A549 (cell line): ENCODE measurements at regions not wholly inside any gene's neighbourhood (a gene's known extent, or its start where the extent isn't known, plus 50 kb on each side); places are given as distances from the start of the nearest gene placed in this dataset.

Source experiments
- ATAC-seq, 2 experiments: fragments of 200-7000 bp in 1 of 2; fragments of >200 bp in 1 of 2; cut with Nextera tagmentation in 1 of 2; cut with Tn5 transposase in 1 of 2; 3 replicates each; pipeline versions ENCODE4 v1.8.0 to v1.9.1; 2018 to 2020; ENCODE audit warnings: mild to moderate bottlenecking in 1 of 2, moderate library complexity in 1 of 2
- CTCF ChIA-PET: fragments of 300-600 bp; sonication (Branson Sonifier 250); formaldehyde crosslinking; extraction: SDS; loops from one replicate; lab custom pipeline; 2021; ENCODE audit warnings: antibody characterized with exemption, inconsistent platforms; lab: Yijun Ruan, JAX
- POLR2A ChIA-PET: fragments of 350-600 bp; formaldehyde crosslinking; extraction: SDS; loops from one replicate; lab custom pipeline; 2021; ENCODE audit warnings: antibody characterized with exemption, inconsistent platforms; lab: Yijun Ruan, JAX
- DNase-seq, 2 experiments: peaks; one replicate each; pipeline versions ENCODE4 v3.0.0 to v3.0.0-alpha.2; 2011 to 2016; ENCODE audit warnings: low read depth in 1 of 2, low spot score in 1 of 2
- FAIRE-seq: peaks from 2 replicates; lab custom pipeline; 2011; peaks lifted over from hg19 to GRCh38; lab: Jason Lieb, UNC
- H3K27ac ChIP-seq, 2 experiments: fragments of >200 bp; sonication (Bioruptor Twin); formaldehyde crosslinking; 3 replicates each; pipeline ENCODE4 v1.5.1; 2016 to 2017
- H3K4me1 ChIP-seq: fragments of >200 bp; sonication (Bioruptor Twin); formaldehyde crosslinking; 3 replicates; pipeline ENCODE4 v1.6.1; 2016
- H3K4me2 ChIP-seq: fragments of >200 bp; sonication (Bioruptor Twin); formaldehyde crosslinking; 3 replicates; pipeline ENCODE4 v1.6.1; 2016
- H3K4me3 ChIP-seq: fragments of >200 bp; sonication (Bioruptor Twin); formaldehyde crosslinking; 3 replicates; pipeline ENCODE4 v1.5.1; 2016
- H3K9me3 ChIP-seq: fragments of >200 bp; sonication (Bioruptor Twin); formaldehyde crosslinking; 3 replicates; pipeline ENCODE4 v1.6.1; 2016
- BHLHE40 ChIP-seq: IDR thresholded peaks from 2 replicates; pipeline ENCODE4 v1.6.1; 2012; ENCODE audit warnings: low read depth, low read length, inconsistent platforms
- CBX8 ChIP-seq: fragments of 200-600 bp; sonication (generic); IDR thresholded peaks from 2 replicates; pipeline ENCODE4 v1.6.1; 2016
- CEBPB ChIP-seq, 2 experiments: fragments of >200 bp in 1 of 2; sonication (Bioruptor Twin) in 1 of 2; formaldehyde crosslinking in 1 of 2; IDR thresholded peaks; 2 replicates each; pipeline ENCODE4 v1.6.1; 2012 to 2016
- CHD4 ChIP-seq: fragments of 200-600 bp; sonication (generic); IDR thresholded peaks from 2 replicates; pipeline ENCODE4 v1.6.1; 2016; ENCODE audit warnings: antibody characterized with exemption, mild to moderate bottlenecking, borderline replicate concordance
- EHF ChIP-seq: fragments of 250-450 bp; sonication (Bioruptor Pico); IDR thresholded peaks from 2 replicates; pipeline ENCODE4 v1.5.0; 2020; ENCODE audit warnings: mild to moderate bottlenecking
- FOSL2 ChIP-seq, 2 experiments: fragments of 450-650 bp in 1 of 2; fragments of >200 bp in 1 of 2; sonication (Bioruptor Twin) in 1 of 2; formaldehyde crosslinking; IDR thresholded peaks; 2 replicates each; pipeline versions ENCODE4 v1.5.0 to v1.6.1; 2016 to 2020; ENCODE audit warnings: mild to moderate bottlenecking in 1 of 2, moderate library complexity in 1 of 2
- FOXS1 ChIP-seq: fragments of 250-450 bp; sonication (Bioruptor Pico); IDR thresholded peaks from 2 replicates; pipeline ENCODE4 v1.5.0; 2020; ENCODE audit warnings: mild to moderate bottlenecking, moderate library complexity
- GATA3 ChIP-seq: IDR thresholded peaks from 2 replicates; pipeline ENCODE4 v1.6.1; 2012; ENCODE audit warnings: borderline replicate concordance
- JUNB ChIP-seq: fragments of >200 bp; sonication (Bioruptor Twin); formaldehyde crosslinking; IDR thresholded peaks from 2 replicates; pipeline ENCODE4 v1.6.1; 2016
- KDM5A ChIP-seq: fragments of 200-600 bp; sonication (generic); IDR thresholded peaks from 2 replicates; pipeline ENCODE4 v1.6.1; 2016; ENCODE audit warnings: antibody characterized with exemption, mild to moderate bottlenecking
- MAZ ChIP-seq: fragments of 150-350 bp; IDR thresholded peaks from 2 replicates; pipeline ENCODE4 v1.6.1; 2014; ENCODE audit warnings: antibody characterized with exemption, low read depth, low read length, borderline replicate concordance
- NFE2L2 ChIP-seq: fragments of 150-350 bp; conservative IDR thresholded peaks from 2 replicates; pipeline ENCODE4 v1.6.1; 2014; ENCODE audit warnings: low read length
- NPAS2 ChIP-seq: fragments of 250-450 bp; sonication (Bioruptor Pico); IDR thresholded peaks from 2 replicates; pipeline ENCODE4 v1.8.0; 2022; ENCODE audit warnings: mild to moderate bottlenecking, moderate library complexity, borderline replicate concordance
- PHF8 ChIP-seq: fragments of 200-600 bp; sonication (generic); IDR thresholded peaks from 2 replicates; pipeline ENCODE4 v1.6.1; 2016; ENCODE audit warnings: low read depth, mild to moderate bottlenecking, antibody characterized with exemption, moderate library complexity, borderline replicate concordance
- POLR2A ChIP-seq: IDR thresholded peaks from 2 replicates; pipeline ENCODE4 v1.6.1; 2012; ENCODE audit warnings: mild to moderate bottlenecking, low read length
- RFX5 ChIP-seq: fragments of 450-650 bp; IDR thresholded peaks from 2 replicates; pipeline ENCODE4 v1.7.1; 2014; ENCODE audit warnings: antibody characterized with exemption, mild to moderate bottlenecking, moderate library complexity
- ZC3H11A ChIP-seq: fragments of 450-650 bp; IDR thresholded peaks from 2 replicates; pipeline ENCODE4 v1.6.1; 2014; ENCODE audit warnings: antibody characterized with exemption, mild to moderate bottlenecking
- ZFP36 ChIP-seq: fragments of 450-650 bp; IDR thresholded peaks from 2 replicates; pipeline ENCODE4 v1.6.1; 2014; ENCODE audit warnings: borderline replicate concordance; ENCODE audit not compliant: partially characterized antibody
- WGBS: methylation state at CpG from one replicate; pipeline ENCODE4 v1.1.6; 2017; ENCODE audit errors: missing lambda C conversion rate; 5-methylcytosine and 5-hydroxymethylcytosine counted together
- TF ChIP-seq, protein P1 (sequence below): fragments of 250-450 bp; sonication (Bioruptor Pico); IDR thresholded peaks from 2 replicates; pipeline ENCODE4 v1.5.0; 2020; ENCODE audit warnings: low read depth, mild to moderate bottlenecking, moderate library complexity
- TF ChIP-seq, protein P2 (sequence below): fragments of >200 bp; sonication (Bioruptor Twin); formaldehyde crosslinking; IDR thresholded peaks from 2 replicates; pipeline ENCODE4 v1.6.1; 2016

DNA sequence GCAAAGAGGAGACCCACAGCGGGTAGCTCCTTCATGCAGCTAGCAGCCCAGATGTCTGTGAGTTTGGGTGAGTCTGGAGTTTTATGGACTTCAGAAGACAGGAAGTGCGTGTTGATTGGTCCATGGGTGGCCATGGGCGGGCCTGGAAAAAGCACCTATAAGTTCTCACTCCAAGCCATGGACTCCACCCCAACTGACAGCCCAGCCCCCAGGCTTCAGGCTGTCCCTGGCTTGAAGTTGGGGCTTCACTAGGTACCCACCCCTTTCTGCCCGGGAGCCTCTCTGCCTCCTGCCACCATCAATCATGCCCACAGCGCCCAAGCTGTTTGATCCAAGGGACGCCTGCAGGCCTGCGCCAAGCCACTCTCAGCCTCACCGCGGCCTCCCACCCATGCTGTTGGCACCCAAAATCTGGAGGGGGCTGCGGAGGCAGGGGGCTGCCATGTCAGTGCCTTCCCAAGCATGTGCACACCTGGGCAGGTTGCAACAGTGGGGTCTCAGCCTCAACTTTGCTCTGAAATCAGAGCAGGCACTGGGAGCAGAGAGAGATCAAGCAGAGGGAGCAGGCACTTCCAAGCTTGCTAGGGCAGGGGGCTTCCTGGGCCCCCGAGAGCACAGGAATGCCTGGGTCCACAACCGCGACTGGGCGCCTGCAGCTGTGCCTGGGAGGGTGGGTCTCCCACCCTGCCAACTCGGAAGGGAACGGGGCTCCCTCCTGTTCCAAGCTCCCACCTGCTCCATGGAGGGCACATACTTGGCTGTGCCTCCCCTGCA lies 1503.7 kb downstream of the CDH11 start:
- Histone ChIP-seq H3K4me3 (peak overlapping the region; percentile 61), H3K4me2 (peak overlapping the region; percentile 71), H3K4me1 (peaks cover 12% of the 10 kb centered on the region; the same call in 2 of the 3 replicates), H3K27ac (peak overlapping the region; percentile 51 to 77; a peak in 1 of 6 replicates), H3K9me3 (no peaks in the 10 kb centered on the region)
- DNase-seq (peak; percentile 20 to 73), FAIRE-seq (no peak), ATAC-seq (peak; percentile 76 to 93)
- CTCF ChIA-PET = no interaction called here
- TF ChIP-seq KDM5A = no peak
- peak; percentile 51 for TF ChIP-seq POLR2A
- TF ChIP-seq EHF (CRISPR knock-in tag) = no peak
- no peak for TF ChIP-seq BHLHE40
- TF ChIP-seq MAZ = no peak
- TF ChIP-seq, protein P1, sequence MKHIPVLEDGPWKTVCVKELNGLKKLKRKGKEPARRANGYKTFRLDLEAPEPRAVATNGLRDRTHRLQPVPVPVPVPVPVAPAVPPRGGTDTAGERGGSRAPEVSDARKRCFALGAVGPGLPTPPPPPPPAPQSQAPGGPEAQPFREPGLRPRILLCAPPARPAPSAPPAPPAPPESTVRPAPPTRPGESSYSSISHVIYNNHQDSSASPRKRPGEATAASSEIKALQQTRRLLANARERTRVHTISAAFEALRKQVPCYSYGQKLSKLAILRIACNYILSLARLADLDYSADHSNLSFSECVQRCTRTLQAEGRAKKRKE = no peak
- WGBS = 62% methylated on average over 13 of the region's 16 CpGs
- POLR2A ChIA-PET = no interaction called here

DNA sequence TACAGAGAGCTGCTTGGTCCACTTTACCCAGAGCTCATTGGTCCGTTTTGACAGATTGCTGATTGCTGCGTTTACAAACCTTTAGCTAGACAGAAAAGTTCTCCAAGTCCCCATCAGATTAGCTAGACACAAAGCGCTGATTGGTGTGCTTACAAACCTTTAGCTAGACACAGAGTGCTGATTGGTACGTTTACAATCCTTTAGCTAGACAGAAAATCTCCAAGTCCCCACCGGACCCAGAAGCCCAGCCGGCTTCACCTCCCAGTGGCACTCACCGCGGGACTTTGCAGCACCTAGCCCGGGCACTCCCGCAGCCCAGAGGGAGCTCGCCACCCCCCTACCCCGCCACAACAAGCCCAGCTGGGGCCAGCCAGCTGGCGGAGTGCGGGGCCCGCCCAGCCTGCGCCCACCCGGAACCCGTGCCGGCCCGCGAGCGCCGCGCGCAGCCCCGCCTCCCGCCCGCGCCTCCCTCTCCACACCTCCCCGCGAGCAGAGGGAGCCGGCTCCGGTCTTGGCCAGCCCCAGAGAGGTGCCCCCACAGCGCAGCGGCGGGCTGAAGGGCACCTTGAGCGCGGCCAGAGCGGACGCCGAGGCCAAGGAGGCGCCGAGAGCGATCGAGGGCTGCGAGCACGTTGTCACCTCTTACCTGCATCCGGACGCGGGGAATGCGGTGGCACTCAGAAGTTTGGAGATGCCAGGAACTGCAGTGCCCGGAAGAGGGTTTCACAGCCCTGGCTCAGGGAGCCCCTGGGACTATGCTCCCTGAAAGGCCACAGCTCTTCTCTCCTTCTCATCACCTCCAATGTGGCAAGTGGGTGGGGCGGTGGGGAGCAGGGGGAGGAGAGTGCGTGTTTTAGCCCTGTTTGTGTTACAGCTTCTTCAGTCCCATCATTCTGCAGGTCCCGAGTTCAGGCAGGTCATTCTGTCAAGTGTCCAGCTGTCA lies 1504.5 kb downstream of the CDH11 start:
- peak; percentile 75 to 82 for ATAC-seq
- DNase-seq = peak in 1 of 2 experiments; percentile 41
- Histone ChIP-seq H3K4me1 (peaks cover 15% of the 10 kb centered on the region; the same call in 2 of the 3 replicates), H3K4me2 (peak overlapping the region; percentile 71)
- POLR2A ChIA-PET = interaction anchor here (0.6 kb wide), 2 partner anchors 140 to 1508 kb away, joined by 5 to 6 read pairs; no protein-coding TSS in a partner anchor
- TF ChIP-seq ZFP36 = no peak
- TF ChIP-seq PHF8 = peak; percentile 70; the same call in 1 of the 2 replicates
- TF ChIP-seq, all 56 proteins: peak for 1
- H3K4me3 ChIP-seq = peak overlapping the region; percentile 61
- CTCF ChIA-PET = interaction anchor here (1.3 kb wide), 1 partner anchor 9 kb away, joined by 3 read pairs; no protein-coding TSS in a partner anchor
- WGBS = 7% methylated on average over 19 of the region's 55 CpGs
- H3K9me3 ChIP-seq = 0 out of 3 replicates have a peak, but pooled peaks cover 4% of the 10 kb centered on the region
- peak overlapping the region; percentile 51 to 77; a peak in 5 of 6 replicates for H3K27ac ChIP-seq
- FAIRE-seq = no peak

GRCh38 chr16:63614429-63614828 lies 1507.4 kb downstream of the CDH11 start:
- ATAC-seq (no peak), DNase-seq (no peak)
- no peak overlapping the region for H3K4me3 ChIP-seq
- peak overlapping the region; percentile 24; the same call in 2 of the 3 replicates for H3K4me2 ChIP-seq
- peaks cover 10% of the 10 kb centered on the region; the same call in 1 of the 3 replicates for H3K9me3 ChIP-seq
- CTCF ChIA-PET = interaction anchor here (1.2 kb wide), 1 partner anchor 17 kb away, joined by 3 read pairs; no protein-coding TSS in a partner anchor
- TF ChIP-seq GATA3 = no peak
- TF ChIP-seq CHD4 = no peak
- no peak for TF ChIP-seq NFE2L2
- TF ChIP-seq NPAS2 (CRISPR knock-in tag) = no peak
- TF ChIP-seq JUNB = no peak
- no peak for TF ChIP-seq ZC3H11A
- TF ChIP-seq, all 56 proteins: peak for 0
- Histone ChIP-seq H3K4me1 (peaks cover 15% of the 10 kb centered on the region; the same call in 2 of the 3 replicates), H3K27ac (peak overlapping the region in 1 of 2 experiments; percentile 1; a peak in 1 of 6 replicates)
- WGBS = 52% methylated on average over 3 of the region's 3 CpGs
- POLR2A ChIA-PET = no interaction called here
- no peak for FAIRE-seq

GRCh38 chr16:63613701-63614100 lies 1508.2 kb downstream of the CDH11 start:
- Histone ChIP-seq H3K27ac (no peak overlapping the region), H3K4me3 (no peak overlapping the region), H3K4me2 (peak overlapping the region; percentile 24; the same call in 1 of the 3 replicates), H3K4me1 (peaks cover 15% of the 10 kb centered on the region; the same call in 2 of the 3 replicates), H3K9me3 (peaks cover 10% of the 10 kb centered on the region; the same call in 1 of the 3 replicates)
- TF ChIP-seq CEBPB (IDR thresholded peaks at IDR 0.05) (no peak), CBX8 (no peak), FOSL2 (IDR thresholded peaks at IDR 0.05) (0 out of 2 replicates have a peak, but pooled peaks have one; percentile 16), FOSL2 (CRISPR knock-in tag; IDR thresholded peaks at IDR 0.05) (peak; percentile 84), JUNB (peak; percentile 26), NPAS2 (CRISPR knock-in tag) (no peak), RFX5 (no peak), FOXS1 (CRISPR knock-in tag) (no peak)
- TF ChIP-seq, protein P2, sequence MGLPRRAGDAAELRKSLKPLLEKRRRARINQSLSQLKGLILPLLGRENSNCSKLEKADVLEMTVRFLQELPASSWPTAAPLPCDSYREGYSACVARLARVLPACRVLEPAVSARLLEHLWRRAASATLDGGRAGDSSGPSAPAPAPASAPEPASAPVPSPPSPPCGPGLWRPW = no peak
- ATAC-seq (peak; percentile 28 to 44; a peak in 2 of 6 replicates), FAIRE-seq (no peak), DNase-seq (peak; percentile 41 to 53)
- 0% methylated on average over 1 of the region's 1 CpG for WGBS
- ChIA-PET POLR2A (no interaction called here), CTCF (no interaction called here)
